ENCODE measurements at regions not wholly inside any gene's neighbourhood (a gene's known extent, or its start where the extent isn't known, plus 50 kb on each side); places are given as distances from the start of the nearest gene placed in this dataset.

DNA sequence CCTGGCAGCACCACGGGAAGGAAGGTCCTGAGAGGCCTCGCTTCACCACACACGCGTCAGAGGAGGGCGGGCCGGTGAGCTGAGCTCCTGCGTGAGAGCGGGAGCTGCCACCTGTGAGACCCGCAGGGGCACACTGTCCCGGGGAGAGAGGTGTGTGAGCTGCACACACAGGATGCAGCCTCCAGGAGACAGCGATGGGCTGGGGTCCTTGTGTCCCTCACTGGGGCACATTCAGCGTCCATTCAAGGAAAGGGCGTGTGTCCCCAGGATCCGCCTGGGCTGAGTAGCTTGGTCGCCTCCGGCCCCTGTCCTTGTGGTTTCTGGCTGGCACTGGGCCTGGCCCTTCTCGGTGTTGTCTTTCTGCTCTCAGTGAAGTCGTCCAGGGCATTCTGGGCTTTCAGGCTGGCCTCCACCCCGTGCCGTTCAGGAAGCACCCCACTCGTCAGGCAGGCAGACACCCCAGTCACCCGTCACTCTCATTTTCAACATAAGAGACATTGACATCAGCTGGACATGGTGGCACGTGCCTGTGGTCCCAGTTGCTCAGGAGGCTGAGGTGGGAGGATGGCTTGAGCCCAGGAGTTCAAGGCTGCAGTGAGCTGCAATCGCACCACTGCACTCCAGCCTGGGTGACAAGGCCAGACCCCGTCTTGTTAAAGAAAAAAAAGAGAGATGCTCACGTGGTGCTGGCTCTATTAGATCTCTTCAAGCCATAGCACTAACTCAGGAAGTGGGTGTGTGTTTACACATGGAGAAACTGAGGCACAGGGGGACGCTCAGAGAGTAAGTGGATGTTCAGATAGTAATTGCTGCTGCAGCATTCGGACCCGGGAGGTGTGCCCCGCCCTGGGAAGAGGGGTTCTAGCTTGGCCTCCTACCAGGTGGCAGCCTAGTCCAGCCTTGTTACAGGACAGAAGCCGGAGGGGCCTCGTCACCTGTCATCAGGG is 1081.6 kb downstream of the BRD1 start:
- TF ChIP-seq, protein P1, sequence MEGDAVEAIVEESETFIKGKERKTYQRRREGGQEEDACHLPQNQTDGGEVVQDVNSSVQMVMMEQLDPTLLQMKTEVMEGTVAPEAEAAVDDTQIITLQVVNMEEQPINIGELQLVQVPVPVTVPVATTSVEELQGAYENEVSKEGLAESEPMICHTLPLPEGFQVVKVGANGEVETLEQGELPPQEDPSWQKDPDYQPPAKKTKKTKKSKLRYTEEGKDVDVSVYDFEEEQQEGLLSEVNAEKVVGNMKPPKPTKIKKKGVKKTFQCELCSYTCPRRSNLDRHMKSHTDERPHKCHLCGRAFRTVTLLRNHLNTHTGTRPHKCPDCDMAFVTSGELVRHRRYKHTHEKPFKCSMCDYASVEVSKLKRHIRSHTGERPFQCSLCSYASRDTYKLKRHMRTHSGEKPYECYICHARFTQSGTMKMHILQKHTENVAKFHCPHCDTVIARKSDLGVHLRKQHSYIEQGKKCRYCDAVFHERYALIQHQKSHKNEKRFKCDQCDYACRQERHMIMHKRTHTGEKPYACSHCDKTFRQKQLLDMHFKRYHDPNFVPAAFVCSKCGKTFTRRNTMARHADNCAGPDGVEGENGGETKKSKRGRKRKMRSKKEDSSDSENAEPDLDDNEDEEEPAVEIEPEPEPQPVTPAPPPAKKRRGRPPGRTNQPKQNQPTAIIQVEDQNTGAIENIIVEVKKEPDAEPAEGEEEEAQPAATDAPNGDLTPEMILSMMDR (IDR thresholded peaks at IDR 0.05), result no peak
- Mint-ChIP-seq H3K27ac (no peak overlapping the region), H3K27me3 (ENCODE audit: low read depth in 2 of 2) (no peaks in the 10 kb centered on the region), H3K4me1 (no peaks in the 10 kb centered on the region), H3K9me3 (no peaks in the 10 kb centered on the region), H3K36me3 (no peaks in the 10 kb centered on the region), H3K4me3 (no peak overlapping the region)
- ATAC-seq, result no peak
- Histone ChIP-seq H3K27me3 (ENCODE audit: control insufficient read depth, insufficient read depth, low read length) (no peaks in the 10 kb centered on the region), H3K9me3 (ENCODE audit: control insufficient read depth, insufficient read depth, low read length) (no peaks in the 10 kb centered on the region), H3K36me3 (ENCODE audit: control insufficient read depth, insufficient read depth, low read length) (no peaks in the 10 kb centered on the region), H3K4me1 (ENCODE audit: control insufficient read depth, insufficient read depth, low read length) (no peaks in the 10 kb centered on the region), H3K27ac (ENCODE audit: low read length) (no peak overlapping the region), H3K4me3 (ENCODE audit: low read length) (no peak overlapping the region)
- intact Hi-C loops (cut with micrococcal nuclease), result no loop called here
- no peak for DNase-seq
- 85% methylated on average over 32 of the region's 32 CpGs for WGBS (ENCODE audit: insufficient coverage)

DNA sequence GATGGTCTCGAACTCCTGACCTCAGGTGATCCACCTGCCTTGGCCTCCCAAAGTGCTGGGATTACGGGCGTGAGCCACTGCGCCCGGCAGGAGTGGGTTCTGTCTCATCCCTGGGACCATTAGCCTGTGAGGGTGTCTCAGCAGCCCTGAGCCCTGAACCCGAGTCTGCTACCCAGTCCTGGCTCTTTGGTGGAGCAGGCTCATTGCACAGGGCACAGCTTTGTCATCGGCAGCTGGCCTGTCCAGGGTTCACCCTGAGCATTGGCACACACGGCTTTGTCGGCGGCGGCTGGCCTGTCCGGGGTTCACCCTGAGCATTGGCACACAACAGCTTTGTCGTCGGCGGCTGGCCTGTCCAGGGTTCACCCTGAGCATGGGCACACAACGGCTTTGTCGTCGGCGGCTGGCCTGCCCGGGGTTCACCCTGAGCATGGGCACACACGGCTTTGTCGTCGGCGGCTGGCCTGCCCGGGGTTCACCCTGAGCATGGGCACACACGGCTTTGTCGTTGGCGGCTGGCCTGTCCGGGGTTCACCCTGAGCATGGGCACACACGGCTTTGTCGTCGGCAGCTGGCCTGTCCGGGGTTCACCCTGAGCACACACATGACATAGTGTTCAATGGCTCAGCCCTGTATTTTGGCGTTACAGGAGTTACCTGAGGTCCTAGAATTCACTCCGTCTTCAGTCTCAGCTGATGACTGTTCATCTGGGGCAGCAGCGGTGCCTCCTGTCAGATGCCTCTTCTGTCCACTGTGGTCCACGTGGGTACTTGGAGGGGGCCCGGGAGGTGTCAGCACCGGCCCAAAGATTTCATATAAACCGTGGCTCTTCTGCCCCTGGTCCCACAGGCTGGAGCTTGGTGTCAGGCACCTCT is 1082.5 kb downstream of the BRD1 start:
- H3K27ac Mint-ChIP-seq, result no peak overlapping the region
- no peaks in the 10 kb centered on the region for H3K4me1 ChIP-seq (ENCODE audit: control insufficient read depth, insufficient read depth, low read length)
- no peaks in the 10 kb centered on the region for H3K36me3 ChIP-seq (ENCODE audit: control insufficient read depth, insufficient read depth, low read length)
- no peaks in the 10 kb centered on the region for H3K36me3 Mint-ChIP-seq
- no peaks in the 10 kb centered on the region for H3K4me1 Mint-ChIP-seq
- H3K27me3 Mint-ChIP-seq (ENCODE audit: low read depth in 2 of 2), result no peaks in the 10 kb centered on the region
- no peak overlapping the region for H3K4me3 Mint-ChIP-seq
- WGBS (ENCODE audit: insufficient coverage), result 92% methylated on average over 40 of the region's 40 CpGs
- intact Hi-C loops (cut with micrococcal nuclease), result no loop called here
- H3K27me3 ChIP-seq (ENCODE audit: control insufficient read depth, insufficient read depth, low read length), result no peaks in the 10 kb centered on the region
- ATAC-seq, result no peak
- DNase-seq, result no peak
- TF ChIP-seq, protein P1 (IDR thresholded peaks at IDR 0.05), result no peak
- no peak overlapping the region for H3K4me3 ChIP-seq (ENCODE audit: low read length)
- H3K9me3 Mint-ChIP-seq, result no peaks in the 10 kb centered on the region
- no peaks in the 10 kb centered on the region for H3K9me3 ChIP-seq (ENCODE audit: control insufficient read depth, insufficient read depth, low read length)
- no peak overlapping the region for H3K27ac ChIP-seq (ENCODE audit: low read length)

DNA sequence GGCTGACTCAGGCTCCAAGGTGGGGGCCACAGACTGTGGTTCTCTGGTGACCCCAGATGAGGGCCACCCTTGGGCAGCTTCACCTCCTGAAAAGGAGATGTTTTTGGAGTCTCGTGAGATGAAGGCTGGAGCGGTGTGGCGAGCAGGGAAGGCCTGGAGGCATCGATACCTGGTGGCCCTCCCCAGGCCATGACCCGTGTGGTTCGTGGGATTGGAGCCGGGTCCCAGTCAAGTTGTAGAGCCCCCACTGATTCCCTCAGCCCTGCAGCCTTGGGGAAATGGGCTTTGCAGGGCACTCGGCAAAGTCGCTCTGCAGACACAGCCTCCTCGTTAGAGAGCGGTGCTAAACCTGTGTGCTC is 1083.4 kb downstream of the BRD1 start:
- ATAC-seq (no peak), DNase-seq (no peak)
- Mint-ChIP-seq H3K9me3 (no peaks in the 10 kb centered on the region), H3K27ac (no peak overlapping the region), H3K4me1 (no peaks in the 10 kb centered on the region), H3K4me3 (no peak overlapping the region), H3K27me3 (ENCODE audit: low read depth in 2 of 2) (no peaks in the 10 kb centered on the region), H3K36me3 (no peaks in the 10 kb centered on the region)
- Histone ChIP-seq H3K9me3 (ENCODE audit: control insufficient read depth, insufficient read depth, low read length) (no peaks in the 10 kb centered on the region), H3K27me3 (ENCODE audit: control insufficient read depth, insufficient read depth, low read length) (no peaks in the 10 kb centered on the region), H3K4me3 (ENCODE audit: low read length) (no peak overlapping the region), H3K36me3 (ENCODE audit: control insufficient read depth, insufficient read depth, low read length) (no peaks in the 10 kb centered on the region), H3K4me1 (ENCODE audit: control insufficient read depth, insufficient read depth, low read length) (no peaks in the 10 kb centered on the region), H3K27ac (ENCODE audit: low read length) (no peak overlapping the region)
- TF ChIP-seq, protein P1 (IDR thresholded peaks at IDR 0.05), result no peak
- intact Hi-C loops (cut with micrococcal nuclease), result no loop called here
- WGBS (ENCODE audit: insufficient coverage), result 92% methylated on average over 11 of the region's 11 CpGs
